Activated CD4-positive, alpha-beta memory T cell treated with anti-CD3 and anti-CD28 coated beads, Interleukin-2, amount 10 ng/mL, durations not matched to agents 7 days and 5 days (primary cell): ENCODE measurements at regions not wholly inside any gene's neighbourhood (a gene's known extent, or its start where the extent isn't known, plus 50 kb on each side); places are given as distances from the start of the nearest gene placed in this dataset.

Experiments
- CTCF ChIA-PET: fragments of 350-600 bp; sonication (Branson Sonifier 250); formaldehyde crosslinking; loops from one replicate; lab custom pipeline; 2021; ENCODE audit warnings: antibody characterized with exemption, inconsistent platforms; lab: Charles Lee
- POLR2A ChIA-PET: fragments of 350-600 bp; sonication (Branson Sonifier 250); formaldehyde crosslinking; loops from one replicate; lab custom pipeline; 2021; ENCODE audit warnings: antibody characterized with exemption; lab: Charles Lee
- DNase-seq: peaks from one replicate; pipeline ENCODE4 v3.0.0-alpha.2; 2020
- H3K27ac Mint-ChIP-seq: one replicate; pipeline ENCODE4 v1.8.0; 2021; ENCODE audit warnings: mild to moderate bottlenecking, mixed read lengths
- H3K27me3 Mint-ChIP-seq: one replicate; pipeline ENCODE4 v1.8.0; 2021; ENCODE audit warnings: mixed read lengths
- H3K36me3 Mint-ChIP-seq: one replicate; pipeline ENCODE4 v1.8.0; 2021; ENCODE audit warnings: low read depth, mixed read lengths
- H3K4me1 Mint-ChIP-seq: one replicate; pipeline ENCODE4 v1.8.0; 2021; ENCODE audit warnings: mixed read lengths
- H3K4me3 Mint-ChIP-seq: one replicate; pipeline ENCODE4 v1.8.0; 2021; ENCODE audit warnings: mild to moderate bottlenecking, mixed read lengths
- H3K9me3 Mint-ChIP-seq: one replicate; pipeline ENCODE4 v1.8.0; 2021; ENCODE audit warnings: mixed read lengths

DNA sequence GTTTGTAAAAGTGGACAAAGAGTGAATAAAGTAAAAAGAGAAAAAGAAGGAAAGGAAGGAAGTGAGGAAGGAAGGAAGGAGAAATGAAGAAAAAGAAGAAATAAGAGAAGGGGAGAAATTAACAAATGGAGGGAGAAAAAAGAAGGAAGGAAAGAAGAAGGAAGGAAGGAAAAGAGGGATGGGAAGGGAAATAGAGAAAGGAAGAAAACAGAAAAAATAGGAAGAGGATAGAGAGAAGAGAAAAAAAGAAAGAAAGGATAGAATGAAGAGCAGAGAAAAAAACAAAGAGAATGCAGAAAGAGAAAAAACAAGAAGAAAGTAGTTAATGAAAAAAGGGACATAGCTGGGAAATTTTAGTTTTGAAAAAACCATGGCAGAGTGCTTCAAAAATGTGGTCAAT lies 361.8 kb downstream of the EPHA7 start:
- CTCF ChIA-PET = no interaction called here
- H3K36me3 Mint-ChIP-seq = no peaks in the 10 kb centered on the region
- H3K4me1 Mint-ChIP-seq = no peaks in the 10 kb centered on the region
- H3K9me3 Mint-ChIP-seq = peaks cover 4% of the 10 kb centered on the region
- H3K4me3 Mint-ChIP-seq = no peak overlapping the region
- POLR2A ChIA-PET = no interaction called here
- DNase-seq = no peak
- no peak overlapping the region for H3K27ac Mint-ChIP-seq
- no peaks in the 10 kb centered on the region for H3K27me3 Mint-ChIP-seq

GRCh38 chr6:93048381-93048780 lies 371.0 kb downstream of the EPHA7 start:
- no peak overlapping the region for H3K4me3 Mint-ChIP-seq
- H3K36me3 Mint-ChIP-seq = no peaks in the 10 kb centered on the region
- POLR2A ChIA-PET = no interaction called here
- no peaks in the 10 kb centered on the region for H3K4me1 Mint-ChIP-seq
- CTCF ChIA-PET = no interaction called here
- no peaks in the 10 kb centered on the region for H3K9me3 Mint-ChIP-seq
- H3K27ac Mint-ChIP-seq = no peak overlapping the region
- H3K27me3 Mint-ChIP-seq = no peaks in the 10 kb centered on the region
- DNase-seq = no peak

GRCh38 chr6:93047033-93047432 lies 372.3 kb downstream of the EPHA7 start:
- CTCF ChIA-PET = no interaction called here
- Mint-ChIP-seq H3K4me3 (no peak overlapping the region), H3K9me3 (no peaks in the 10 kb centered on the region), H3K36me3 (no peaks in the 10 kb centered on the region), H3K27ac (no peak overlapping the region), H3K4me1 (no peaks in the 10 kb centered on the region), H3K27me3 (no peaks in the 10 kb centered on the region)
- no peak for DNase-seq
- POLR2A ChIA-PET = no interaction called here

DNA sequence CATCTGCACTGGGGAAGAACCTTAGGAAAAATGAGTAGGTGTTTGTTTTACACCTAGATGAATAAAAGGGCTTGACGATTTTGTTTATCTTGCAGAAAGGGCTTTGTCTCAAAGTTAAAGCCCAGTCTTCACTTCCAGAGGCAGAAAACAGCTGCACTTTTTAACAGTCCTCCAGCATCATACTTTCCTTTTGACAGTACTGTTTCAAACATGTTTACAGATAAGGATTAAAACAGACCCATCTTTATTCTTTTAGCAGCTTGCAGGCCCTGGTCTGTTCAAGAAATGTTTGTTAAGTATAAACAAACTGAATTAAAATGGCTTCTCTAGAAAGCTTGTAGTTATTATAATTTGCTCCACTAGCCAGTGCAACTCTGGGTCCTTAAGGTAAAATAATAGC lies 374.2 kb downstream of the EPHA7 start:
- Mint-ChIP-seq H3K4me3 (no peak overlapping the region), H3K4me1 (peaks cover 5% of the 10 kb centered on the region), H3K27ac (no peak overlapping the region), H3K9me3 (no peaks in the 10 kb centered on the region), H3K27me3 (no peaks in the 10 kb centered on the region), H3K36me3 (no peaks in the 10 kb centered on the region)
- ChIA-PET POLR2A (no interaction called here), CTCF (no interaction called here)
- DNase-seq = no peak

DNA sequence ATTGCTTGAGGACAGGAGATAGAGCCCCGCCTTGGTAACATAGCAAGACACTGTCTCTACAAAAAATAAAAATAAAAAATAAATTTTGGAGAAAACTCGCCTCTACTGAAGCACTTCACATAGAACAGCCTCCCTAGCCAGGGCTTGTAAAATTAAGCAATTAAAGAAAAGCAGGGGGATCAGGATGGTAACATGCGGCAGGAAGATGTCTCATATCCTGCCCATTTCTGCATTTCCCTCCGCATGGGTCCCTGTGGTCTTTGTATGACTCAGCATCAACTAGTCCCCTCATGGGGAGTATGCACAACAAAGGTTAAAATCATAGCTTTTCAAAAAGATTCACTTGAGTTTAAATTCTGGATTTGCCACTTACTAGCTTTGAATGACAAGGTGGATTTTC lies 379.0 kb downstream of the EPHA7 start:
- ChIA-PET CTCF (no interaction called here), POLR2A (no interaction called here)
- H3K27ac Mint-ChIP-seq = no peak overlapping the region
- no peaks in the 10 kb centered on the region for H3K36me3 Mint-ChIP-seq
- DNase-seq = peak; percentile 22
- H3K27me3 Mint-ChIP-seq = no peaks in the 10 kb centered on the region
- H3K4me1 Mint-ChIP-seq = peaks cover 10% of the 10 kb centered on the region
- peaks cover 9% of the 10 kb centered on the region for H3K9me3 Mint-ChIP-seq
- H3K4me3 Mint-ChIP-seq = no peak overlapping the region

DNA sequence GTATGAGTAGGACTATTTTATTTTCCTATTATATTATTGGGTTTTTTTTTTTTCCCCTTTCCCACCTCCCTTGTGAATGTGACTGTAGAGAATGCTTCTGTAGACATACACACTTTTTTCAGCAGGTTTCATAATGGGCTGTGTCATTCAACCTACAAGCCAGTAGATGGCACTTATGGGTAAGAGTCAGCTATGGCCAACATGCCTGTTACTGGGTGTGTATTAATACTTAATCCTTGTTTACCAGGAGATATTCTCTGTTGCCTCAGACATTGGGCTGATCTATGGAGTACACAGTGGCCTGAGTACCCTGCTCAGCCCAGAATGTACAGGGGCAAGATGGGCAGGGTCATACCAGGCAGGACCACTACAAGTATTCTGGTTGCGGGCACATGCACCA lies 382.5 kb downstream of the EPHA7 start:
- CTCF ChIA-PET = no interaction called here
- Mint-ChIP-seq H3K4me1 (peaks cover 10% of the 10 kb centered on the region), H3K27ac (no peak overlapping the region), H3K4me3 (no peak overlapping the region), H3K27me3 (no peaks in the 10 kb centered on the region), H3K9me3 (peaks cover 9% of the 10 kb centered on the region), H3K36me3 (no peaks in the 10 kb centered on the region)
- POLR2A ChIA-PET = no interaction called here
- DNase-seq = no peak

DNA sequence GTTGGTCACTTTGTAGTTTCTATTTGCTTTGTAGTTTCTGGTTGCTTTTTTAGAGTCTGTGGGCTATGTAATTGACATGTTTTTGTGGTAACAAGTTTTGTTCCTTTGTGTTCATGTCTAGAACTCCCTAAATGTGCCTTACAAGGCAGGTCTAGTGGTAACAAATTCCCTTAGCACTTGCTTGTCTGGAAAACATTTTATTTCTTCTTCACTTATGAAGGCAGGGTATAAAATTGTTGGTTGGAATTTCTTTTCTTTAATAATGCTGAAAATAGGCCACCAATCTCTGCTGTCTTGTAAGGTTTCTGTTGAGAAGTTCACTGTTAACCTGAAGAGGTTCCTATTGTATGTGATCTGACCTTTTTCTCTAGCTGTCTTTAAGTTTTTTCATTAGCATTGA lies 383.6 kb downstream of the EPHA7 start:
- no peak overlapping the region for H3K4me3 Mint-ChIP-seq
- no peak for DNase-seq
- peaks cover 10% of the 10 kb centered on the region for H3K4me1 Mint-ChIP-seq
- ChIA-PET POLR2A (no interaction called here), CTCF (no interaction called here)
- peaks cover 9% of the 10 kb centered on the region for H3K9me3 Mint-ChIP-seq
- H3K27me3 Mint-ChIP-seq = no peaks in the 10 kb centered on the region
- H3K36me3 Mint-ChIP-seq = no peaks in the 10 kb centered on the region
- H3K27ac Mint-ChIP-seq = no peak overlapping the region

GRCh38 chr6:93021235-93021915 lies 398.0 kb downstream of the EPHA7 start:
- CTCF ChIA-PET = no interaction called here
- no peak overlapping the region for H3K27ac Mint-ChIP-seq

GRCh38 chr6:93017626-93018025 lies 401.7 kb downstream of the EPHA7 start:
- POLR2A ChIA-PET = no interaction called here
- Mint-ChIP-seq H3K9me3 (no peaks in the 10 kb centered on the region), H3K4me1 (no peaks in the 10 kb centered on the region), H3K36me3 (no peaks in the 10 kb centered on the region), H3K4me3 (no peak overlapping the region), H3K27me3 (no peaks in the 10 kb centered on the region), H3K27ac (no peak overlapping the region)
- DNase-seq = no peak
- CTCF ChIA-PET = no interaction called here

More at GRCh38 chr6:93021235-93021915, 398.0 kb downstream of the EPHA7 start:
- POLR2A ChIA-PET = no interaction called here
- no peak overlapping the region for H3K4me3 Mint-ChIP-seq
- no peaks in the 10 kb centered on the region for H3K36me3 Mint-ChIP-seq
- H3K4me1 Mint-ChIP-seq = no peaks in the 10 kb centered on the region
- H3K27me3 Mint-ChIP-seq = no peaks in the 10 kb centered on the region
- no peak for DNase-seq
- H3K9me3 Mint-ChIP-seq = peaks cover 4% of the 10 kb centered on the region

DNA sequence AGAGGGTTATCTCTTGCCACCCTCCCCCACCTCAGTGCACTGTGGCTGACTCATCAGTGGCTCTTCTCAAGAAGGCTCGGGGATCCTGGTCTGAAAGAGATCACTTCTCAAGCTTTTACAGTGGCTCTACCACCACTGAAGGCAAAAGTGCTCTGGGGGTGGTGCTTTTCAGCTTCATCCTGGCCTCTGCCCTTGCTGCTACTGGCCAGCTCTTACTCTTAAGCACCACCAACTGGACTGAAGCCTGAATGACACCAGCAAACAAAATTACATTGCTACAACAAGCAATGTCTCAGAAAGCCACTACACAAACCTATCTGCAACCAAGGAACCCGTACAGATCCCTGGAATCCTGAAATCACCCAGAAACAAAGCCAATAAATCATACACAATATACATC lies 402.1 kb downstream of the EPHA7 start:
- no peak overlapping the region for H3K27ac Mint-ChIP-seq
- H3K27me3 Mint-ChIP-seq = no peaks in the 10 kb centered on the region
- no peak for DNase-seq
- ChIA-PET CTCF (no interaction called here), POLR2A (no interaction called here)
- no peaks in the 10 kb centered on the region for H3K4me1 Mint-ChIP-seq
- H3K4me3 Mint-ChIP-seq = no peak overlapping the region
- H3K36me3 Mint-ChIP-seq = no peaks in the 10 kb centered on the region
- no peaks in the 10 kb centered on the region for H3K9me3 Mint-ChIP-seq

GRCh38 chr6:93013054-93013453 lies 406.3 kb downstream of the EPHA7 start:
- no peak overlapping the region for H3K4me3 Mint-ChIP-seq
- ChIA-PET CTCF (no interaction called here), POLR2A (no interaction called here)
- H3K27me3 Mint-ChIP-seq = no peaks in the 10 kb centered on the region
- no peaks in the 10 kb centered on the region for H3K9me3 Mint-ChIP-seq
- no peaks in the 10 kb centered on the region for H3K4me1 Mint-ChIP-seq
- DNase-seq = no peak
- no peaks in the 10 kb centered on the region for H3K36me3 Mint-ChIP-seq
- no peak overlapping the region for H3K27ac Mint-ChIP-seq

GRCh38 chr6:93008375-93008774 lies 411.0 kb downstream of the EPHA7 start:
- CTCF ChIA-PET = no interaction called here
- no peaks in the 10 kb centered on the region for H3K36me3 Mint-ChIP-seq
- H3K9me3 Mint-ChIP-seq = no peaks in the 10 kb centered on the region
- no peaks in the 10 kb centered on the region for H3K4me1 Mint-ChIP-seq
- H3K27me3 Mint-ChIP-seq = no peaks in the 10 kb centered on the region
- H3K4me3 Mint-ChIP-seq = no peak overlapping the region
- no peak for DNase-seq
- POLR2A ChIA-PET = no interaction called here
- no peak overlapping the region for H3K27ac Mint-ChIP-seq

DNA sequence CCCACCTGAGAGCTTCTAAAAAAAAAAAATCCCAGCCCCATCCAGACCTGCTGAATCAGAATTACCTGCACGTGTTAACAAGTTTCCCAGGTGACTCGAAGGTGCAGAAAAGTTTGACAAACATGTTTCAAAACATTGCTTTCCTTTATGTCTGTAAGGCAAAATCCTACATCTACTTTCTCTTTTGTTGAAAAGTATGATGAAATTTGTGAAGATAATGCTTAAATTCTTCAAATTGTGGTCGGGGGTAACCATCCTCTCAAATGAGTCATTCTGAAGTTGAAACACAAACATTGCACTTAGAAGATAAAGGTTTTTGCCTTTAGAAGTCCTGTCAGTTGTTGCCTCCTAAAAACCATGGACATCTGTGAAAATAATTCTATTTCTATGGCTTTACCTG lies 429.7 kb downstream of the EPHA7 start:
- Mint-ChIP-seq H3K4me3 (no peak overlapping the region), H3K4me1 (no peaks in the 10 kb centered on the region), H3K9me3 (no peaks in the 10 kb centered on the region), H3K27me3 (no peaks in the 10 kb centered on the region), H3K27ac (no peak overlapping the region), H3K36me3 (no peaks in the 10 kb centered on the region)
- DNase-seq = no peak
- ChIA-PET POLR2A (no interaction called here), CTCF (no interaction called here)

- Mint-ChIP-seq H3K27me3 (no peaks in the 10 kb centered on the region), H3K9me3 (peaks cover 6% of the 10 kb centered on the region), H3K36me3 (no peaks in the 10 kb centered on the region), H3K27ac (no peak overlapping the region), H3K4me3 (no peak overlapping the region), H3K4me1 (no peaks in the 10 kb centered on the region)
- DNase-seq = no peak
- CTCF ChIA-PET = no interaction called here
- POLR2A ChIA-PET = no interaction called here
Measured at GRCh38 chr6:92979281-92979680, 440.1 kb downstream of the EPHA7 start.
